Gastroesophageal sphincter (tissue), 4 donors: ENCODE measurements at regions not wholly inside any gene's neighbourhood (a gene's known extent, or its start where the extent isn't known, plus 50 kb on each side); places are given as distances from the start of the nearest gene placed in this dataset.

Experiments used
- ATAC-seq: fragments of 150-250 bp; one replicate; pipeline ENCODE4 v1.9.1; 2016; ENCODE audit warnings: mild to moderate bottlenecking, moderate library complexity
- H3K27ac ChIP-seq, 4 donors: fragments of 200-600 bp; sonication (generic) in 3 of 4; 1 replicate in 3 of 4; 2 replicates in 1 of 4; pipeline ENCODE4 v1.5.1; 2016 to 2019
- H3K27me3 ChIP-seq: fragments of 200-600 bp; sonication (generic); one replicate; pipeline ENCODE4 v1.5.1; 2019
- H3K36me3 ChIP-seq, 2 donors: fragments of 200-600 bp; sonication (generic); one replicate each; pipeline ENCODE4 v1.5.1; 2019; ENCODE audit warnings: control low read depth in 1 of 2
- H3K4me1 ChIP-seq, 3 donors: fragments of 200-600 bp; sonication (generic); 1 replicate in 2 of 3; 2 replicates in 1 of 3; pipeline ENCODE4 v1.5.1; 2016 to 2019; ENCODE audit warnings: control low read depth in 2 of 3
- H3K4me3 ChIP-seq, 2 donors: fragments of 200-600 bp; sonication (generic); one replicate each; pipeline ENCODE4 v1.5.1; 2019; ENCODE audit warnings: mild to moderate bottlenecking in 1 of 2, moderate library complexity in 1 of 2
- H3K9me3 ChIP-seq, 3 donors: fragments of 200-600 bp; sonication (generic); one replicate each; pipeline ENCODE4 v1.5.1; 2017 to 2019; ENCODE audit warnings: control low read depth in 2 of 3
- EP300 ChIP-seq: sonication (generic); formaldehyde crosslinking; IDR thresholded peaks from one replicate; pipeline ENCODE4 v1.6.1; 2017; ENCODE audit warnings: antibody characterized with exemption, mild to moderate bottlenecking
- POLR2A ChIP-seq, 2 donors: fragments of 450-650 bp; IDR thresholded peaks; one replicate each; pipeline ENCODE4 v1.6.1; 2017; ENCODE audit warnings: antibody characterized with exemption in 2 of 2, mild to moderate bottlenecking in 2 of 2, moderate library complexity in 1 of 2
- POLR2AphosphoS5 ChIP-seq: sonication (generic); formaldehyde crosslinking; IDR thresholded peaks from one replicate; pipeline ENCODE4 v1.6.1; 2017; ENCODE audit warnings: antibody characterized with exemption
- WGBS, 2 donors: methylation state at CpG; one replicate each; pipeline ENCODE4 v1.1.5; 2018; ENCODE audit warnings: low coverage in 1 of 2; 5-methylcytosine and 5-hydroxymethylcytosine counted together
- TF ChIP-seq, protein P1 (sequence below), 4 experiments: fragments of 200-600 bp in 2 of 4; fragments of 450-650 bp in 2 of 4; sonication (generic) in 1 of 4; IDR thresholded peaks; one replicate each; pipeline ENCODE4 v1.5.1; 2017 to 2019; ENCODE audit warnings: antibody characterized with exemption in 4 of 4, mild to moderate bottlenecking in 2 of 4, moderate library complexity in 2 of 4

DNA sequence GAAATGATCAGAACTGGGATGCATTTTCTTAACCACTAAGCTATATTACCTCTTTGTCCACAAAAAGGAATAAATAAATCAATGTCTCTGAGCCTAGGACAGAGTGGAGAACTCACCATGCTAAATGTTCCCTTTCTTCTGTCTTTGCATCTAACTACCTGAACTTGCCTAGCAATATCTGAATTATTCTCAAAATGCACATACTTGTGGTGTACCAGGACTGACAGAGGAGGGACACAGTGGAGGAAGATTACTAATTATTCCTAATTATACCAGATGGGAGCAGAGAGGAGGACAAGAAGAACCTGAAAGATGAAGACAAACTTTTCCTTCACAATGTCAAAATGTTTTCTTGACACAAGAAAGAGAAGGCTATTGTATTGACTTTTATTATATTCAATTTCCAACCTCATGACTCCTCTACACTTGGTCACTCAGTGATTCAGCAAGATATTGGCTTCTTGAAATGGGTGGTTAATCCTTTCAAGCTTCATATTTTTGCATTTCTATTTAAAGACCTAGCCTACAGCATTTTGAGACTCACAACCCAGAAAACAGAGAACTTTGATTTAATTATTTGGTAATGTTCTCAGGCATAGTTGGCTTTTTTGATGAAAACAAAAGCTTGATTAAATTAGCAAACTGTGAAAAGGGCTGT is 117.2 kb upstream of the LRFN5 start:
- H3K9me3 ChIP-seq, result no peaks in the 10 kb centered on the region
- no peak for ATAC-seq
- no peak overlapping the region for H3K4me3 ChIP-seq
- H3K27ac ChIP-seq, result no peak overlapping the region
- no peaks in the 10 kb centered on the region for H3K27me3 ChIP-seq
- H3K36me3 ChIP-seq, result no peaks in the 10 kb centered on the region
- TF ChIP-seq EP300 (no peak), POLR2A (IDR thresholded peaks at IDR 0.05) (no peak), POLR2AphosphoS5 (no peak)
- TF ChIP-seq, protein P1, sequence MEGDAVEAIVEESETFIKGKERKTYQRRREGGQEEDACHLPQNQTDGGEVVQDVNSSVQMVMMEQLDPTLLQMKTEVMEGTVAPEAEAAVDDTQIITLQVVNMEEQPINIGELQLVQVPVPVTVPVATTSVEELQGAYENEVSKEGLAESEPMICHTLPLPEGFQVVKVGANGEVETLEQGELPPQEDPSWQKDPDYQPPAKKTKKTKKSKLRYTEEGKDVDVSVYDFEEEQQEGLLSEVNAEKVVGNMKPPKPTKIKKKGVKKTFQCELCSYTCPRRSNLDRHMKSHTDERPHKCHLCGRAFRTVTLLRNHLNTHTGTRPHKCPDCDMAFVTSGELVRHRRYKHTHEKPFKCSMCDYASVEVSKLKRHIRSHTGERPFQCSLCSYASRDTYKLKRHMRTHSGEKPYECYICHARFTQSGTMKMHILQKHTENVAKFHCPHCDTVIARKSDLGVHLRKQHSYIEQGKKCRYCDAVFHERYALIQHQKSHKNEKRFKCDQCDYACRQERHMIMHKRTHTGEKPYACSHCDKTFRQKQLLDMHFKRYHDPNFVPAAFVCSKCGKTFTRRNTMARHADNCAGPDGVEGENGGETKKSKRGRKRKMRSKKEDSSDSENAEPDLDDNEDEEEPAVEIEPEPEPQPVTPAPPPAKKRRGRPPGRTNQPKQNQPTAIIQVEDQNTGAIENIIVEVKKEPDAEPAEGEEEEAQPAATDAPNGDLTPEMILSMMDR (IDR thresholded peaks at IDR 0.05), result no peak
- no peaks in the 10 kb centered on the region for H3K4me1 ChIP-seq

DNA sequence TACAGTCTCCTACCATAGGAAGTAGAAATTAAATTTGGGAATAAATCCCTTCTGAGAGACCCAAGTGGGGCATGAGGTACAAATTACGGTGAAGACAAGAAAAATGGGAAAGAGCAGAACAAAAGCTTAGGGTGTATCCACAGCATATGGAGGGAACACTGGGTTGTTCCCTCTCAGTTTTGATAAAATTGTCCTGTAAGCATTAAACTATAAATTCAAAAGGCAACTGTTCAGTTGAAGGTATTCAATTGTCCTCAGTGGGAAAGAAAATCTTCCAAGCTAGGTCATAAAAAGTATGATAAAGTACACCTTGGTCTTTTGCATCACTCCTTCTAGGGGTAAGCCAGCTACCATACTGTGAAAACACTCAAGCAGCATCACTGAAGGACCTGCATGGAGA is 118.3 kb upstream of the LRFN5 start:
- ATAC-seq, result no peak
- no peaks in the 10 kb centered on the region for H3K36me3 ChIP-seq
- H3K4me3 ChIP-seq, result no peak overlapping the region
- H3K27me3 ChIP-seq, result no peaks in the 10 kb centered on the region
- 82 to 100% methylated on average over 1 of the region's 1 CpG for WGBS, 2 donors
- H3K9me3 ChIP-seq, result no peaks in the 10 kb centered on the region
- H3K4me1 ChIP-seq, result no peaks in the 10 kb centered on the region
- H3K27ac ChIP-seq, result no peak overlapping the region
- TF ChIP-seq POLR2A (IDR thresholded peaks at IDR 0.05), result no peak
- TF ChIP-seq, protein P1 (IDR thresholded peaks at IDR 0.05), result no peak
- no peak for TF ChIP-seq EP300
- no peak for TF ChIP-seq POLR2AphosphoS5

DNA sequence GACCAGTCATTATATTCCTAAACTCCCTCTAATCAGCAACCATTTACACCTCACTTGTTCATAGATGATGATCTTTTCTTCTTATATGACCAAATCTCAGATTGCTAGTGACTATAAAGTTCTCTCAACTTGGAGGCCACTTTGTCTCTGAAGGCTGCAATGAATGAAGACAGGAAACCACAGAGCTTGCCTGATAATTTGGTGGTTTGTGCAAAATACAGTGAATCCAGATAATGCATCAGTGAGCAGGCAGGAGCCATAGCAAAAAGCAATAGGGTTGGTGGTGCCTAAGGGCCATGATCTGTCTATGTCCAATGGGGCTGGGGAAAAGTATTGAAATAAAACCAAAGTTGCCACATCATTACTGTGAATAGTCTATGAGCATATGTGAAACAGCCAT is 123.8 kb upstream of the LRFN5 start:
- no peak for ATAC-seq
- no peaks in the 10 kb centered on the region for H3K36me3 ChIP-seq
- H3K4me1 ChIP-seq, result no peaks in the 10 kb centered on the region
- H3K4me3 ChIP-seq, result no peak overlapping the region
- no peaks in the 10 kb centered on the region for H3K9me3 ChIP-seq
- no peak overlapping the region for H3K27ac ChIP-seq
- H3K27me3 ChIP-seq, result no peaks in the 10 kb centered on the region
- TF ChIP-seq, protein P1 (IDR thresholded peaks at IDR 0.05), result no peak

DNA sequence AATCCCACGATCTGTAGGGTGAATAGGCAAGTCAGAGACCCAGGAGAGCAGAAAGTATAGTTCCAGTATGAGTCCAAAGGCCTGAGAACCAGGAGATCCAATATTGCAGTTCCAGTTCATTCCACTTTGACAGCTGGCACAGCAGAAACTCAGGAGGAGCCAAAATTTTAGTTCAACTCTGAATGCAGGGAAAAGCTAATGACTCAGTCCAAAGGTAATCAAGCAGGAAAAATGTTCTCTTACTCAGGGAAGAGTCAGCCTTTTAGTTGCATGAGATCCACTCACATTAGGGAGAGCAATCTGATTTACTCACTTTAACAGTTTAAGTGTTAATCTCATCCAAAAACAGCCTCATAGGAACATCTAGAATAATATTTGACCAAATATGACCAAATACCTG is 130.2 kb upstream of the LRFN5 start:
- Histone ChIP-seq H3K4me1 (no peaks in the 10 kb centered on the region), H3K4me3 (no peak overlapping the region), H3K27ac (no peak overlapping the region), H3K27me3 (no peaks in the 10 kb centered on the region), H3K36me3 (no peaks in the 10 kb centered on the region), H3K9me3 (no peaks in the 10 kb centered on the region)
- TF ChIP-seq EP300 (no peak), POLR2A (IDR thresholded peaks at IDR 0.05) (no peak), POLR2AphosphoS5 (no peak)
- TF ChIP-seq, protein P1 (IDR thresholded peaks at IDR 0.05), result no peak
- ATAC-seq, result no peak
- WGBS, 2 donors, result 56% methylated on average over 1 of the region's 1 CpG; no CpG with 5 or more reads in 1 of the 2 donors

DNA sequence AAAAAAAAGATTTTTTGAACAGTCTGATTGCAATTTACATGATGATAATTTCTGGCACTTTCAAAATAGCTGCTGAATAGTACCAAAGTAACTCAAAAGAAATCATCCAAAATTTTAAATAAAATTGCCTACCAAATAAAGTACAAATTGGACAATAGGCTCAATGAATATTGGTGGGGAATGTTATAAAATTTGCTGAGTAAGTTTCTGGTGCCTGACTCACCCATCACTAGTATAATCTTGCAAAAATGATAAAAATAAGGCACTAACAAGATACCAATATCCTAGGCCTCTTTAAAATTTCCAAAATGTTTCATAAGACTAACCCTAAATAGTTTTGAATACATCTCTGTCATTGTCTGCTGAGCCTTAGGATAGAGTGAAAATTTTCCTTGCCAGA is 145.3 kb upstream of the LRFN5 start:
- Histone ChIP-seq H3K4me1 (no peaks in the 10 kb centered on the region), H3K4me3 (no peak overlapping the region), H3K9me3 (no peaks in the 10 kb centered on the region), H3K27me3 (no peaks in the 10 kb centered on the region), H3K27ac (no peak overlapping the region), H3K36me3 (no peaks in the 10 kb centered on the region)
- TF ChIP-seq POLR2AphosphoS5, result no peak
- TF ChIP-seq, protein P1 (IDR thresholded peaks at IDR 0.05), result no peak
- TF ChIP-seq POLR2A (IDR thresholded peaks at IDR 0.05), result no peak
- TF ChIP-seq EP300, result no peak
- ATAC-seq, result no peak
